ENCODE measurements at regions not wholly inside any gene's neighbourhood (a gene's known extent, or its start where the extent isn't known, plus 50 kb on each side); places are given as distances from the start of the nearest gene placed in this dataset.

GRCh38 chr3:103904991-103905390 lies 1461.7 kb upstream of the ALCAM start:
- TF ChIP-seq, protein P1, sequence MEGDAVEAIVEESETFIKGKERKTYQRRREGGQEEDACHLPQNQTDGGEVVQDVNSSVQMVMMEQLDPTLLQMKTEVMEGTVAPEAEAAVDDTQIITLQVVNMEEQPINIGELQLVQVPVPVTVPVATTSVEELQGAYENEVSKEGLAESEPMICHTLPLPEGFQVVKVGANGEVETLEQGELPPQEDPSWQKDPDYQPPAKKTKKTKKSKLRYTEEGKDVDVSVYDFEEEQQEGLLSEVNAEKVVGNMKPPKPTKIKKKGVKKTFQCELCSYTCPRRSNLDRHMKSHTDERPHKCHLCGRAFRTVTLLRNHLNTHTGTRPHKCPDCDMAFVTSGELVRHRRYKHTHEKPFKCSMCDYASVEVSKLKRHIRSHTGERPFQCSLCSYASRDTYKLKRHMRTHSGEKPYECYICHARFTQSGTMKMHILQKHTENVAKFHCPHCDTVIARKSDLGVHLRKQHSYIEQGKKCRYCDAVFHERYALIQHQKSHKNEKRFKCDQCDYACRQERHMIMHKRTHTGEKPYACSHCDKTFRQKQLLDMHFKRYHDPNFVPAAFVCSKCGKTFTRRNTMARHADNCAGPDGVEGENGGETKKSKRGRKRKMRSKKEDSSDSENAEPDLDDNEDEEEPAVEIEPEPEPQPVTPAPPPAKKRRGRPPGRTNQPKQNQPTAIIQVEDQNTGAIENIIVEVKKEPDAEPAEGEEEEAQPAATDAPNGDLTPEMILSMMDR (IDR thresholded peaks at IDR 0.05): no peak
- TF ChIP-seq POLR2A (IDR thresholded peaks at IDR 0.05): no peak
